ENCODE measurements at regions not wholly inside any gene's neighbourhood (a gene's known extent, or its start where the extent isn't known, plus 50 kb on each side); places are given as distances from the start of the nearest gene placed in this dataset.

- TF ChIP-seq CSRNP3 (CRISPR knock-in tag; IDR thresholded peaks at IDR 0.05), result no peak
- TF ChIP-seq ZFP30 (CRISPR knock-in tag; IDR thresholded peaks at IDR 0.05), result no peak
- TF ChIP-seq OSR1 (CRISPR knock-in tag; IDR thresholded peaks at IDR 0.05), result no peak
- no peak for TF ChIP-seq POU6F1 (CRISPR knock-in tag; IDR thresholded peaks at IDR 0.05; ENCODE audit: borderline replicate concordance, low read depth)
- TF ChIP-seq GLIS3 (CRISPR knock-in tag; IDR thresholded peaks at IDR 0.05), result no peak
- no peak for TF ChIP-seq ZNF8 (CRISPR knock-in tag; IDR thresholded peaks at IDR 0.05)
- no peak for TF ChIP-seq ESRRG (CRISPR knock-in tag; IDR thresholded peaks at IDR 0.05)
- no peak for TF ChIP-seq RARB (CRISPR knock-in tag; IDR thresholded peaks at IDR 0.05)
- no peak for TF ChIP-seq PPARA (CRISPR knock-in tag; IDR thresholded peaks at IDR 0.05; ENCODE audit: borderline replicate concordance)
- TF ChIP-seq CSDC2 (CRISPR knock-in tag; IDR thresholded peaks at IDR 0.05), result no peak
- no peak for TF ChIP-seq TSHZ2 (CRISPR knock-in tag; IDR thresholded peaks at IDR 0.05)
- no peak for TF ChIP-seq BACH2 (CRISPR knock-in tag; IDR thresholded peaks at IDR 0.05; ENCODE audit: borderline replicate concordance)
- no peak for TF ChIP-seq ISL1 (CRISPR knock-in tag; IDR thresholded peaks at IDR 0.05)
- no peak for TF ChIP-seq ZNF565 (CRISPR knock-in tag; conservative IDR thresholded peaks at IDR 0.05; ENCODE audit: low read depth)
- no peak for TF ChIP-seq SNAI2 (CRISPR knock-in tag; IDR thresholded peaks at IDR 0.05)
- no peak for TF ChIP-seq ZFP3 (CRISPR knock-in tag; IDR thresholded peaks at IDR 0.05)
- ATAC-seq, result no peak
These were observed 253.2 kb downstream of the ZPLD1 start for GRCh38 chr3:102687851-102688555.

- TF ChIP-seq ZFP3 (CRISPR knock-in tag; IDR thresholded peaks at IDR 0.05), result no peak
- no peak for TF ChIP-seq POU6F1 (CRISPR knock-in tag; IDR thresholded peaks at IDR 0.05; ENCODE audit: borderline replicate concordance, low read depth)
- TF ChIP-seq PPARA (CRISPR knock-in tag; IDR thresholded peaks at IDR 0.05; ENCODE audit: borderline replicate concordance), result no peak
- TF ChIP-seq SNAI2 (CRISPR knock-in tag; IDR thresholded peaks at IDR 0.05), result no peak
- no peak for TF ChIP-seq TCF4 (CRISPR knock-in tag; IDR thresholded peaks at IDR 0.05; ENCODE audit: borderline replicate concordance)
- no peak for TF ChIP-seq ESRRG (CRISPR knock-in tag; IDR thresholded peaks at IDR 0.05)
- TF ChIP-seq RARB (CRISPR knock-in tag; IDR thresholded peaks at IDR 0.05), result no peak
- no peak for TF ChIP-seq ZNF565 (CRISPR knock-in tag; conservative IDR thresholded peaks at IDR 0.05; ENCODE audit: low read depth)
- no peak for TF ChIP-seq ARNTL (CRISPR knock-in tag; IDR thresholded peaks at IDR 0.05; ENCODE audit: borderline replicate concordance, low read depth)
- no peak for TF ChIP-seq TOX (CRISPR knock-in tag; IDR thresholded peaks at IDR 0.05; ENCODE audit: borderline replicate concordance)
- TF ChIP-seq ZNF8 (CRISPR knock-in tag; IDR thresholded peaks at IDR 0.05), result no peak
- no peak for TF ChIP-seq PATZ1 (CRISPR knock-in tag; IDR thresholded peaks at IDR 0.05; ENCODE audit: borderline replicate concordance)
- TF ChIP-seq ISL1 (CRISPR knock-in tag; IDR thresholded peaks at IDR 0.05), result no peak
- TF ChIP-seq BACH2 (CRISPR knock-in tag; IDR thresholded peaks at IDR 0.05; ENCODE audit: borderline replicate concordance), result no peak
- no peak for TF ChIP-seq ZNF70 (CRISPR knock-in tag; IDR thresholded peaks at IDR 0.05)
- no peak for ATAC-seq
These were observed 253.7 kb downstream of the ZPLD1 start for GRCh38 chr3:102688556-102688930.
